GM23338 (cell line): ENCODE measurements at regions not wholly inside any gene's neighbourhood (a gene's known extent, or its start where the extent isn't known, plus 50 kb on each side); places are given as distances from the start of the nearest gene placed in this dataset.

Source experiments
- ATAC-seq: fragments of 200-7000 bp; cut with Tn5 transposase; 3 replicates; pipeline ENCODE4 v1.9.1; 2020
- DNase-seq: peaks from one replicate; pipeline ENCODE4 v3.0.0-alpha.2; 2015; ENCODE audit warnings: low spot score
- H2AFZ ChIP-seq: fragments of 200-600 bp; sonication (generic); 2 replicates; pipeline ENCODE4 v1.8.0; 2016; ENCODE audit warnings: antibody characterized with exemption, mild to moderate bottlenecking, moderate library complexity
- H3F3A ChIP-seq: fragments of 200-600 bp; sonication (generic); replicated peaks from 2 replicates; pipeline ENCODE4 v1.8.0; 2017; ENCODE audit warnings: antibody characterized with exemption, mixed run types, low read depth
- H3K27ac ChIP-seq: fragments of 200-600 bp; sonication (generic); 2 replicates; pipeline ENCODE4 v1.6.1; 2016; ENCODE audit warnings: low read depth
- H3K27me3 ChIP-seq: fragments of 200-600 bp; sonication (generic); 2 replicates; pipeline ENCODE4 v1.8.0; 2016; ENCODE audit warnings: mild to moderate bottlenecking, mixed run types, moderate library complexity; ENCODE audit not compliant: insufficient read depth
- H3K36me3 ChIP-seq: fragments of 200-600 bp; sonication (generic); 2 replicates; pipeline ENCODE4 v1.8.0; 2016; ENCODE audit warnings: mild to moderate bottlenecking; ENCODE audit not compliant: insufficient read depth
- H3K4me1 ChIP-seq: fragments of 200-600 bp; sonication (generic); 2 replicates; pipeline ENCODE4 v1.8.0; 2016; ENCODE audit warnings: mild to moderate bottlenecking, moderate library complexity; ENCODE audit not compliant: insufficient read depth
- H3K4me2 ChIP-seq: fragments of 200-600 bp; sonication (generic); 2 replicates; pipeline ENCODE4 v1.7.1; 2017; ENCODE audit warnings: mixed run types
- H3K4me3 ChIP-seq: fragments of 200-600 bp; sonication (generic); 2 replicates; pipeline ENCODE4 v1.6.1; 2016; ENCODE audit warnings: mixed run types
- H3K79me2 ChIP-seq: fragments of 200-600 bp; sonication (generic); replicated peaks from 2 replicates; pipeline ENCODE4 v1.8.0; 2017; ENCODE audit warnings: mild to moderate bottlenecking; ENCODE audit not compliant: insufficient read depth
- H3K9me2 ChIP-seq: fragments of 200-600 bp; sonication (generic); 2 replicates; pipeline ENCODE4 v1.8.0; 2017; ENCODE audit not compliant: insufficient read depth
- H4K20me1 ChIP-seq: fragments of 200-600 bp; sonication (generic); replicated peaks from 2 replicates; pipeline ENCODE4 v1.8.0; 2017; ENCODE audit warnings: mild to moderate bottlenecking; ENCODE audit not compliant: insufficient read depth
- H3K27ac Mint-ChIP-seq: 2 replicates; pipeline ENCODE4 v1.8.0; 2020; ENCODE audit warnings: inconsistent platforms, mild to moderate bottlenecking, moderate library complexity, mixed read lengths
- H3K27me3 Mint-ChIP-seq: 3 replicates; pipeline ENCODE4 v1.8.0; 2022; ENCODE audit warnings: low read depth, mild to moderate bottlenecking, moderate library complexity, mixed read lengths, inconsistent platforms; ENCODE audit not compliant: insufficient read depth, poor library complexity
- H3K36me3 Mint-ChIP-seq: 3 replicates; pipeline ENCODE4 v1.8.0; 2021; ENCODE audit warnings: low read depth, mild to moderate bottlenecking, inconsistent platforms, moderate library complexity, mixed read lengths
- H3K4me1 Mint-ChIP-seq: 3 replicates; pipeline ENCODE4 v1.8.0; 2020; ENCODE audit warnings: mild to moderate bottlenecking, inconsistent platforms, mixed read lengths
- H3K4me3 Mint-ChIP-seq: 3 replicates; pipeline ENCODE4 v1.8.0; 2021; ENCODE audit warnings: moderate library complexity, mild to moderate bottlenecking, inconsistent platforms, mixed read lengths
- H3K9me3 Mint-ChIP-seq: 3 replicates; pipeline ENCODE4 v1.8.0; 2020; ENCODE audit warnings: moderate library complexity, mild to moderate bottlenecking, inconsistent platforms, mixed read lengths
- CREB1 ChIP-seq: fragments of 250-450 bp; sonication (Bioruptor Pico); IDR thresholded peaks from 2 replicates; pipeline ENCODE4 v1.5.0; 2020; ENCODE audit warnings: low read depth, mild to moderate bottlenecking, moderate library complexity
- CTCF ChIP-seq, 2 experiments: fragments of 200-600 bp in 1 of 2; sonication (generic) in 1 of 2; conservative IDR thresholded peaks; 2 replicates each; pipeline versions ENCODE4 v1.5.1 to v1.6.1; 2016 to 2017; ENCODE audit warnings: antibody characterized with exemption in 2 of 2, low read depth in 2 of 2, mild to moderate bottlenecking in 2 of 2, moderate library complexity in 1 of 2
- EZH2 ChIP-seq: fragments of 200-600 bp; sonication (generic); IDR thresholded peaks from one replicate; pipeline ENCODE4 v1.8.0; 2017; ENCODE audit warnings: antibody characterized with exemption, mild to moderate bottlenecking, low read depth; ENCODE audit not compliant: unreplicated experiment
- EZH2phosphoT487 ChIP-seq: fragments of 200-600 bp; sonication (generic); IDR thresholded peaks from one replicate; pipeline ENCODE4 v1.8.1; 2018; ENCODE audit warnings: antibody characterized with exemption; ENCODE audit not compliant: unreplicated experiment
- JUNB ChIP-seq: IDR thresholded peaks from one replicate; pipeline ENCODE4 v1.6.1; 2016; ENCODE audit warnings: antibody characterized with exemption; ENCODE audit not compliant: unreplicated experiment
- NANOG ChIP-seq: IDR thresholded peaks from 2 replicates; pipeline ENCODE4 v1.6.1; 2016; ENCODE audit warnings: antibody characterized with exemption, borderline replicate concordance
- POLR2AphosphoS5 ChIP-seq: IDR thresholded peaks from 2 replicates; pipeline ENCODE4 v1.6.1; 2016; ENCODE audit warnings: antibody characterized with exemption, low read depth
- REST ChIP-seq: IDR thresholded peaks from one replicate; pipeline ENCODE4 v1.6.1; 2018; ENCODE audit warnings: antibody characterized with exemption; ENCODE audit not compliant: unreplicated experiment
- STAT1 ChIP-seq: IDR thresholded peaks from one replicate; pipeline ENCODE4 v1.6.1; 2016; ENCODE audit warnings: antibody characterized with exemption; ENCODE audit not compliant: unreplicated experiment
- ZNF114 ChIP-seq: fragments of 250-450 bp; sonication (Bioruptor Pico); IDR thresholded peaks from 2 replicates; pipeline ENCODE4 v1.5.0; 2020; ENCODE audit warnings: mild to moderate bottlenecking, moderate library complexity
- ZNF331 ChIP-seq: fragments of 250-450 bp; sonication (Bioruptor Pico); IDR thresholded peaks from 2 replicates; pipeline ENCODE4 v1.5.0; 2020; ENCODE audit warnings: low read depth, mild to moderate bottlenecking, moderate library complexity
- ZNF462 ChIP-seq: fragments of 250-450 bp; sonication (Bioruptor Pico); IDR thresholded peaks from 2 replicates; pipeline ENCODE4 v1.5.0; 2020; ENCODE audit warnings: mild to moderate bottlenecking, moderate library complexity

- H3K4me1 Mint-ChIP-seq, result no peaks in the 10 kb centered on the region
- Histone ChIP-seq H4K20me1 (no peaks in the 10 kb centered on the region), H3K4me1 (no peaks in the 10 kb centered on the region), H3K27me3 (no peaks in the 10 kb centered on the region), H3K79me2 (no peaks in the 10 kb centered on the region), H3K36me3 (no peaks in the 10 kb centered on the region), H3K4me2 (no peak overlapping the region), H3F3A (no peaks in the 10 kb centered on the region), H3K4me3 (no peak overlapping the region), H3K27ac (no peak overlapping the region), H3K9me2 (no peaks in the 10 kb centered on the region; the same call in 1 of the 2 replicates), H2AFZ (no peak overlapping the region)
- TF ChIP-seq NANOG, result no peak
- no peak overlapping the region for H3K4me3 Mint-ChIP-seq
- no peak for DNase-seq
- no peaks in the 10 kb centered on the region for H3K9me3 Mint-ChIP-seq
- H3K27ac Mint-ChIP-seq, result no peak overlapping the region
- no peak for ATAC-seq
- no peaks in the 10 kb centered on the region for H3K27me3 Mint-ChIP-seq
- no peaks in the 10 kb centered on the region for H3K36me3 Mint-ChIP-seq
Measured at GRCh38 chr3:99126316-99126715, 224.8 kb upstream of the DCBLD2 start.

GRCh38 chr3:99119385-99119784 is 217.9 kb upstream of the DCBLD2 start:
- Histone ChIP-seq H3K27ac (no peak overlapping the region), H3K27me3 (no peaks in the 10 kb centered on the region), H2AFZ (no peak overlapping the region), H3K79me2 (no peaks in the 10 kb centered on the region), H3F3A (no peaks in the 10 kb centered on the region), H3K4me1 (no peaks in the 10 kb centered on the region), H3K4me3 (no peak overlapping the region), H3K9me2 (peaks cover 3% of the 10 kb centered on the region; the same call in 1 of the 2 replicates), H4K20me1 (no peaks in the 10 kb centered on the region), H3K36me3 (no peaks in the 10 kb centered on the region), H3K4me2 (no peak overlapping the region)
- no peak for TF ChIP-seq ZNF331
- TF ChIP-seq JUNB, result no peak
- TF ChIP-seq ZNF114 (CRISPR knock-in tag), result no peak
- TF ChIP-seq EZH2phosphoT487, result no peak
- TF ChIP-seq CREB1 (CRISPR knock-in tag), result no peak
- no peak for TF ChIP-seq POLR2AphosphoS5
- TF ChIP-seq STAT1, result no peak
- no peak for TF ChIP-seq NANOG
- no peak for TF ChIP-seq CTCF (conservative IDR thresholded peaks at IDR 0.05; ENCODE audit: low read depth in 2 of 2)
- no peak for TF ChIP-seq REST
- TF ChIP-seq ZNF462, result no peak
- no peak for TF ChIP-seq EZH2
- H3K27ac Mint-ChIP-seq, result no peak overlapping the region
- H3K4me3 Mint-ChIP-seq, result no peak overlapping the region
- DNase-seq, result no peak
- no peaks in the 10 kb centered on the region for H3K4me1 Mint-ChIP-seq
- H3K36me3 Mint-ChIP-seq, result no peaks in the 10 kb centered on the region
- ATAC-seq, result no peak
- peaks cover 5% of the 10 kb centered on the region for H3K27me3 Mint-ChIP-seq
- no peaks in the 10 kb centered on the region; the same call in 2 of the 3 replicates for H3K9me3 Mint-ChIP-seq
